Epithelial cell of esophagus (primary cell): ENCODE measurements at regions not wholly inside any gene's neighbourhood (a gene's known extent, or its start where the extent isn't known, plus 50 kb on each side); places are given as distances from the start of the nearest gene placed in this dataset.
A peak's percentile ranks its signal among the peaks of the same experiment; 100 is the strongest.
"Not testable (repeated sequence)": the region's sequence is repeated elsewhere in the genome, so short reads cannot be mapped to it uniquely, and the experiment has no call there.

Experiments used
- DNase-seq: peaks from one replicate; pipeline ENCODE4 v3.0.0; 2010; ENCODE audit warnings: low read depth
- H3K4me3 ChIP-seq: 2 replicates; pipeline ENCODE4 v1.5.1; 2011; ENCODE audit warnings: mild to moderate bottlenecking, low read length, control low read depth
- TF ChIP-seq, protein P1 (sequence below): IDR thresholded peaks from 2 replicates; pipeline ENCODE4 v1.5.1; 2011; ENCODE audit warnings: low read depth, mild to moderate bottlenecking, low read length, control low read depth, inconsistent platforms; ENCODE audit not compliant: insufficient read depth; ENCODE audit errors: missing control alignments

GRCh38 chr17:63071797-63072196, 105.8 kb downstream of the TANC2 start:
- TF ChIP-seq, protein P1, sequence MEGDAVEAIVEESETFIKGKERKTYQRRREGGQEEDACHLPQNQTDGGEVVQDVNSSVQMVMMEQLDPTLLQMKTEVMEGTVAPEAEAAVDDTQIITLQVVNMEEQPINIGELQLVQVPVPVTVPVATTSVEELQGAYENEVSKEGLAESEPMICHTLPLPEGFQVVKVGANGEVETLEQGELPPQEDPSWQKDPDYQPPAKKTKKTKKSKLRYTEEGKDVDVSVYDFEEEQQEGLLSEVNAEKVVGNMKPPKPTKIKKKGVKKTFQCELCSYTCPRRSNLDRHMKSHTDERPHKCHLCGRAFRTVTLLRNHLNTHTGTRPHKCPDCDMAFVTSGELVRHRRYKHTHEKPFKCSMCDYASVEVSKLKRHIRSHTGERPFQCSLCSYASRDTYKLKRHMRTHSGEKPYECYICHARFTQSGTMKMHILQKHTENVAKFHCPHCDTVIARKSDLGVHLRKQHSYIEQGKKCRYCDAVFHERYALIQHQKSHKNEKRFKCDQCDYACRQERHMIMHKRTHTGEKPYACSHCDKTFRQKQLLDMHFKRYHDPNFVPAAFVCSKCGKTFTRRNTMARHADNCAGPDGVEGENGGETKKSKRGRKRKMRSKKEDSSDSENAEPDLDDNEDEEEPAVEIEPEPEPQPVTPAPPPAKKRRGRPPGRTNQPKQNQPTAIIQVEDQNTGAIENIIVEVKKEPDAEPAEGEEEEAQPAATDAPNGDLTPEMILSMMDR, result no peak
- H3K4me3 ChIP-seq, result no peak overlapping the region
- DNase-seq, result no peak

DNA sequence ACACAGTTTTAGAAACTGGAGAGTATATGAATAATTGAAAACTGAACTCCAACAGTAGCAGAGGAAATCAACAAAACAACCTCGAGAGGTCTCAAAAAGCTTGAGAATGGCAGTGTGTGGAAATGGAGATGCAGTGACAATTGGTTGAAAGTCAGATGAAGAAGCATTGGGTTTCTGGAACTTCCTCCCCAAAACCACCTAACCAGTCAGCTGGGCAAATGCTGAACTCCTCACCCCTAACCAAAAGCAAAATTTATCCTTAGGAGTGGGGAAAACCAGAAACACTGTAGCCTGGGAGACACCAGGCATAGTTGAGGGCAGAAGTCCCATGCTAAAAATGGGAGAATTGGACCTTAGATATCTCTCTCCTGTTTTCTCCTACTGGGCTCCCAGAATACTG, 109.9 kb downstream of the TANC2 start:
- TF ChIP-seq, protein P1, result no peak
- no peak for DNase-seq
- no peak overlapping the region for H3K4me3 ChIP-seq

DNA sequence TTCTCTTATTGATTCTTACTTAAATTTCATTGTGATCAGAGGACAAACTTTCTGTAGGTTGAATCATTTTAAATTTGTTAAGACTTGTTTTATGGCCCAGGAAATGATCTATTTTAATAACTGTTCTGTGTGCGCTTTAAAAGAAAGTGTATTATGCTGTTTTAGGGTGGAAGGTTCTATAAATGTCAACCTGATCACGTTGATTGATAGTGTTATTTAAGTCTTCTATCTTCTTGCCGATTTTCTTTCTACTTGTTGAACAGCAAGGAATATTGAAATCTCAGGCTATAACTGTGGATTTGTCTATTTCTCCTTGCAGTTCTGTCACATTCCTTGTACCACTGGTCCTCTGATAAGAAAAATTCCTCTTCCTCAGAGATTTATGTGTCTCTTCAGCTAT, 112.7 kb downstream of the TANC2 start:
- no peak for DNase-seq
- no peak overlapping the region for H3K4me3 ChIP-seq

DNA sequence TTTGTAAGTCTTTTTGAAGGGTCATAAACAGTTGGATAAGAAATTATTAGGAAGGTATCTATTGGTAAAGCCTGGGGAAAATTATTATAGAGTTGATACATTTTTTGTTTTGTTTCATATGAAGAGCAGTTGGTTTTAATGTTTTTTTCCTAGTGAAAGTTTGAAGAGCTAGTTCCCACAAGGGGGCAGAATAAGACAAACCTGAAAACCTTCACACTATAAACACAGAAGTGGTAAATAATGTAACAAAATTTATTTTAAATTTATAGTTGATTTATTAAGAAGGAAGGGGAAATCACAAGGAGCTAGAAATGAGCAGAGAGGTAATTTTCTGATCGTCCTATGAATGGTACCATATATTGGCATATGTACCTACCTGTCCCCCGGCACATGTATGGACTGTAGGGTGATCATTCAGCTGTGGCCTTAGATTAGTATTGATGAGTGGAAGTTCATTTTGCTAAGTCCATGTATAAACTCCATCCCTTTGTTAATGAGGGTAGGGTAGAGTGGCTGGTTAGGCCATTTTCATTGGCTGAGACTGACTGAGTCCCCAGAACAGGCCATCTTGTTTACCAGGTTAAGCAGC, 116.3 kb downstream of the TANC2 start:
- TF ChIP-seq, protein P1, result peak; percentile 44
- DNase-seq, result peak; percentile 29
- no peak overlapping the region for H3K4me3 ChIP-seq

More for the DNA sequence above, 112.7 kb downstream of the TANC2 start:
- TF ChIP-seq, protein P1, result no peak

DNA sequence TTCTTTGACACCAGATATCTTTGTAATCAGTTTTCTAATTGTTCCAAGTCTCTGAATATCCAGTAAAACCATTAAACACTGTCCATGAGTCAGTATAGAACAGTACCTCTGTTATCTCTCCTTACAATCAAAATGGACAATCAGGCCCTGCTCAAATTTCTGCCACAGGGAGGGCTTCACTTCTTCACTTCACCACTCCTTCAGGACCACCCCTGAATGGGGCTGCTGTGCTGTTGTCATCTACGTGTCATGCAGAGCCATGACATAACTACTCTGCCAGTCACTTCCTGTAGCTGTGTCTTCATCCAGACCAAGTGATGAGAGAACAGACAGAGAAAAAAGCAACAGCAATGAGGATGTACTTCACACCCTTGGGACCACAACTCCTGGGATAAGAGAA, 116.9 kb downstream of the TANC2 start:
- peak; percentile 40 for DNase-seq
- no peak overlapping the region for H3K4me3 ChIP-seq
- TF ChIP-seq, protein P1, result no peak

DNA sequence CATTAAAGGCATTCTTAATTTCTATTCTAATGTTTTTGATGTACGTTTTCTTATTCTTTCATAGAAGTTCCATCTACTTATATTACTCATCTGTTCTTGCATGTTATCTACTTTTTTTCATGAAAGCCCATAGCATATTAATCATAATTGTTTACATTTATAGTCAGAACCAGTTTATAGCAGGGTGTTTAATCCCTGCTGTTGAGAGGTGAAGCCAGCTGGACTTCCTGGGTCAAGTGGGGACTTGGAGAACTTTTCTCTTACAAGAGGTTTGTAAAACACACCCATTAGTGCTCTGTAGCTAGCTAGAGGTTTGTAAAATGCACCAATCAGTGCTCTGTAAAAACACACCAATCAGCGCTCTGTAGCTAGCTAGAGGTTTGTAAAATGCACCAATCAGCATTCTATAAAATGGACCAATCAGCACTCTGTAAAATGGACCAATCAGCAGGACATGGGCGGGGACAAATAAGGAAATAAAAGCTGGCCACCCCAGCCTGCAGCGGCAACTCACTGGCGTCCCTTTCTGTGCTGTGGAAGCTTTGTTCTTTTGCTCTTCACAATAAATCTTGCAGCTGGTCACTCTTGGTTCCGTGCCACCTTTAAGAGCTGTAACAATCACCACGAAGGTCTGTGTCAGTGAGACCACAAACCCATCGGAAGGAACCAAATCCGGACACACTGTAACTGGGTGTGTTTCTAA, 120.6 kb downstream of the TANC2 start:
- TF ChIP-seq, protein P1, result no peak
- H3K4me3 ChIP-seq, result no peak overlapping the region
- DNase-seq, result peak; percentile 32

DNA sequence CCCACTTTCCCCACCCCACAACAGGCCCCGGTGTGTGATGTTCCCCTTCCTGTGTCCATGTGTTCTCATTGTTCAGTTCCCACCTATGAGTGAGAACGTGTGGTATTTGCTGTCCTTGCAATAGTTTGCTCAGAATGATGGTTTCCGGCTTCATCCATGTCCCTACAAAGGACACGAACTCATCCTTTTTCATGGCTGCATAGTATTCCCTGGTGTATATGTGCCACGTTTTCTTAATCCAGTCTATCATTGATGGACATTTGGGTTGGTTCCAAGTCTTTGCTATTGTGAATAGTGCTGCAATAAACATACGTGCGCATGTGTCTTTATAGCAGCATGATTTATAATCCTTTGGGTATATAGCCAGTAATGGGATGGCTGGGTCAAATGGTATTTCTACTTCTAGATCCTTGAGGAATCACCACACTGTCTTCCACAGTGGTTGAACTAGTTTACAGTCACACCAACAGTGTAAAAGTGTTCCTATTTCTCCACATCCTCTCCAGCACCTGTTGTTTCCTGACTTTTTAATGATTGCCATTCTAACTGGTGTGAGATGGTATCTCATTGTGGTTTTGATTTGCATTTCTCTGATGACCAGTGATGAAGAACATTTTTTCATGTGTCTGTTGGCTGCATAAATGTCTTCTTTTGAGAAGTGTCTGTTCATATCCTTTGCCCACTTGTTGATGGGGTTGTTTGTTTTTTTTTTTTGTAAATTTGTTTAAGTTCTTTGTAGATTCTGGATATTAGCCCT, 124.5 kb downstream of the TANC2 start:
- H3K4me3 ChIP-seq, DNase-seq: not testable (repeated sequence)

GRCh38 chr17:63091909-63092308, 125.9 kb downstream of the TANC2 start:
- not testable (repeated sequence) for DNase-seq

More at GRCh38 chr17:63091909-63092308, 125.9 kb downstream of the TANC2 start:
- not testable (repeated sequence) for H3K4me3 ChIP-seq
